CD1c-positive myeloid dendritic cell (primary cell): ENCODE measurements at regions not wholly inside any gene's neighbourhood (a gene's known extent, or its start where the extent isn't known, plus 50 kb on each side); places are given as distances from the start of the nearest gene placed in this dataset.

ENCODE experiments used
- DNase-seq: peaks from one replicate; pipeline ENCODE4 v3.0.0-alpha.2; 2016; ENCODE audit errors: extremely low spot score

DNA sequence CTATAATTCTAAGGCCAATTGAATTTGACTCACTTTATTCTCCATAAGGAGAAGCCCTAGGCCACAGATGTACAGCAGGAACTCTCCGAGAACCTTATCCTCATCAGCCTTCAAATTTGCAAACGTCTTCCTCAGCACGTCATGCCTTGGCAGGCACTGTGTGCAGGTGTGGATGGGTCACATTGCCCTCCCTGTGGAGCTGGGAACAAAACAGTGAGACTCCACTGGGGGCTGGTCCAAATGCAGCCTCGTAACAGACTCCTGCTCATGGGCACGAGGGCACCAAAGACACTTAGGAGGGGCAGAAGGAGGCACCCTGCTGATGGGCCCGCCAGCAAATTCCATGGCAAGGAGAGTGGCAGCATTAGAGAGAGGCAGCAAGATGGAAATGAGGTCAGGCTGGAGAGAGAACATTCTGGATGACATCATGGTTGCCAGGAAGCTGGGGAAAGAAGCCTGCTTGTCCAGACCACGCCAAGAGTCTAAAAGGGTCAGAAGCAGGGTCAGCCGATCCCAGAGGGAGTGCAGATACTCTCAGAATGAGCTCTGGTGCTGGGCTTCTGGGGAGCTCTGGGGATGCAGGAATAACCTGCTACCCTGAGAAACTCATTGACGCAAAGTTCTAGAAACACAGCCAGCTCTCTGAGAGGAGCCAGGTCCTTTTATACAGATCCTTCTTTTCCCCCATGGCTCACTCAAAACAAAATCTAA lies 242.2 kb downstream of the B3GLCT start:
- DNase-seq = no peak

DNA sequence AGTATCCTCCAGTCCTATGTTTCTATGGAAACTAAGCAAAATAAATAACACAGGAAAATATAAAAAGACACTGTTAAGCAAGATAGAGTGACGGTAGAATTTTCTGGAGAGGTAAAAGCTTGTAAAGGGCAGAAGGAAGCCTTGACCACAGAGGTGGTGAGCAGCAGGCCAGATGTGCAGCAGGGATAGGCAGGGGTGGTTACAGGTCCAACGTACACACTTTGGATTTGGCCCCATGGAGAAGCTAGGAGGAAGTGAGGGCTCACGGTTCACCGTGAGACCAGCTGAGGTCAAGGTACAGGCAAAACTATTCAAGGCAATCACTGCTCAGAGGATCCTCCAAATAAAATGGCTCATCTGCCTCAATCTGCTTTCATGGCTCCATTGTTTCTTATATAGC lies 242.8 kb downstream of the B3GLCT start:
- DNase-seq = no peak

DNA sequence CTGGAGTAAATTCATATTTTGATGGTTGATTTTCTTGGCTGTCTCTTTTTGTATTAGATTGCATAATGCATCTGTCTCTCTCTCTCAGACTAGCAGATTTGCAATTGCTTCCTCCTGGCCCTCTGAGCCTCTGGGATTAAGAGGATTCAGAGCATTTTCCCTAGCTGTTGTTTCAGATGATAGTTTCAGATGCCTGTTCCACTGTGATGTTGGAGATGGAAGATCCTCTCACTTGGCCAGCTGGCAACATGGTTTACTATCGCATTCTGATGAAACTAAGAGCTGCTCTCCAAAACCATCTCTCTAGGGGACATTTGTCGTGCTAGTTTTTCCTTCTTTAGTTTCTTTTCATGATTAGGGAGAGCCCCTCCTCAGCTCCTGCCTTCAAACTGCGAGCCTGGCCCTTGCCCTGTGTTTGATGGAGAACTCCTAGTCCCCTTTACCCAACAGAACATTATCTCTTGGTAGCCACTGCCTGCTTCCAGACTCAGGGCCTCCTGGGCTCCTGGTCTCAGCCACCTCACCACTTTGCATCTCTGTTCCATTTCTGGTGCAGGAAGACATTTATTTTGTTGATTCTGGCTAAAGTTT lies 244.6 kb downstream of the B3GLCT start:
- DNase-seq = no peak

GRCh38 chr13:31452525-31452924 lies 252.8 kb downstream of the B3GLCT start:
- DNase-seq = no peak

- DNase-seq = no peak
These were observed 255.8 kb downstream of the B3GLCT start for GRCh38 chr13:31455581-31455980.

GRCh38 chr13:31456056-31456455 lies 256.3 kb downstream of the B3GLCT start:
- DNase-seq = no peak

- DNase-seq = no peak
These were observed 260.3 kb downstream of the B3GLCT start for GRCh38 chr13:31460061-31460460.

DNA sequence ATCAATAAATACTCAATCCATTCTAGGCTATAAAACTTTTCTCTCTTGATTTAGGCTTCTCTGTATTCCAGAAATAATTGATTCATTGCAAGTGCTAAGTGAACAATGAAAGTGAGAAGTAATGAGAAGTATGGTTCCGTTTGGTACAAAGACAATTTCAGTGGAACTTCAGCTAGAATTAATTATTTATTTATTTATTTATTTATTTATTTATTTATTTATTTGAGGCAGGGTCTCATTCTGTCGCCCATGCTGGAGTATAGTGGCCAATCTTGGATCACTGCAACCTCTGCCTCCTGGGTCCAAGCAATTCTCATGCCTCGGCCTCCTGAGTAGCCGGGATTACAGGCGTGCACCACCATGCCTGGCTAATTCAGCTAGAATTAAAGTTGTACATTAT lies 262.1 kb downstream of the B3GLCT start:
- DNase-seq = no peak

DNA sequence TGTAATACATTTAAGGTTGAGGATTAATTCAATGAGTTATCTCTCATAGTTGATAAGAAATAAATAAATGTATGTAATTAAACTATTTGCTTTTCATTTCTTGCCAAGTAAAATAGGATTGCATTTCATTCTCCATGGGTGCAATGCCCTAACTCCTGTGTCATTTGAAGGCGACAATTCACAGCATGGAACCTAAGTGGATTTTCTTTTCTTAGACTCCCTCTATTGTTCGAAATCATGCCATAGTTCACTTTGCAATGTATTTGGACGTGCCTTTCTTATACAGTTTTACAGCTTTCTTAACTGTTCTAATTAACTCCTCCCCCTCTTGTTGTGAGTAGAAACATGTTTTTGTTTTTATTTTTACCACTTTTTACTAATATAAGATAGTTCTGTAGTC lies 263.0 kb downstream of the B3GLCT start:
- no peak for DNase-seq

GRCh38 chr13:31468114-31468902 lies 268.5 kb downstream of the B3GLCT start:
- DNase-seq = no peak

GRCh38 chr13:31469377-31469776 lies 269.6 kb downstream of the B3GLCT start:
- no peak for DNase-seq

GRCh38 chr13:31476266-31476665 lies 263.1 kb upstream of the RXFP2 start:
- DNase-seq = no peak

GRCh38 chr13:31476753-31477152 lies 262.6 kb upstream of the RXFP2 start:
- no peak for DNase-seq

GRCh38 chr13:31477961-31478360 lies 261.4 kb upstream of the RXFP2 start:
- no peak for DNase-seq

GRCh38 chr13:31485183-31485582 lies 254.1 kb upstream of the RXFP2 start:
- no peak for DNase-seq

DNA sequence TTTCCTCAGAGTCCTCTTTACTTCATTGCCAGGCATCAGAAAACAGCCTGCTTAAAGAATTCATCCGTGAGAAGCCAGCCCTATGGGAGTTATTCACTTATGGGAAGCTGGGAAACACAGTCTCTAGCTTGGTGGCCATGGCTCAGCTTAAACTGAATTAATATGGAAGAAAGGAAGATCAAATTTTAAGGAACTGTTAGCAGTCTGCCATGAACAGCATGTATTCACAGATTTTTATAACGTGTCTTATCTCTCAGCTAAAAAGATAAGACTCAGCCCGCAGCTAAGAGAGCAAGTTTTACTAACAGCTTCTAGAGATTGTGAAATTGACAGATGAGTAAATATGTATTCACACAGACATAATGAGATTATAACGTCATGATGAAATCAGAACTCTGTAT lies 253.7 kb upstream of the RXFP2 start:
- no peak for DNase-seq

GRCh38 chr13:31495336-31495735 lies 244.0 kb upstream of the RXFP2 start:
- DNase-seq = no peak

DNA sequence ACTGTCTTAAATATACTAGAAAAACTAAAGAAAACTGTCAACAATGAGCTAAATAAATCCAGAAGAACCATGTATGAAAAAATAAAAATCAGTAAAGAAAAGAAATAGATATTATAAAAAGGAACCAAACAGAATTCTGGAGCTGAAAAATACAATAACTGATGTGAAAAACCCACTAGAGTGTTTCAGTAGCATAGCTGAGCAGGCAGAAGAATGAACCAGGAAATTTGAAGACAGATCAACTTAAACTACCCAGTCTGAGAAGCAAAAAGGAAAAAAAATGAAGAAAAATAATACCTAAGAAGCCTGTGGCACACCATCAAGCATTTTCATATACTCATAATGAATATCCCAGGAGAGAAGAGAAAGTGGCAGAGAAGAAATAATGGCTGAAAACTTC lies 240.1 kb upstream of the RXFP2 start:
- no peak for DNase-seq

- no peak for DNase-seq
These were observed 235.7 kb upstream of the RXFP2 start for GRCh38 chr13:31503626-31504025.

DNA sequence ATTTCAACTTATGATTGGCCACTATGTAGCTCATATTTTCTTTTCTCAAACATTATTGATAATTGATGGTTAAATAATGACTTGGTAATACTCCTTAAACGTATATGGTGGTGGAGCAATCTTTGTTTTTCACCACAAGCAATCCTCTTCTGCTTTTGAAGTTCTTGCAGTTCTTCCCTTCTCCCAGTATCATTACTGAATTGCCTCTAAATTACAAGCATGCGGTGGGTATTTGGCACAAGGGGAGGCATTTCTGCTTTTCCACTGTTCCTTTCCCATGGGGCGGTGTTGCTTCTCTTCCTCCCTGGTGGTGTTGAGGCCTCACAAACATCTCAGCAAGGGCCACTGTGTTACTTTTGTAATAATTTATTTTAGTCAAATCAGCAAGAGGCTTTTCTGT lies 234.4 kb upstream of the RXFP2 start:
- DNase-seq = no peak

DNA sequence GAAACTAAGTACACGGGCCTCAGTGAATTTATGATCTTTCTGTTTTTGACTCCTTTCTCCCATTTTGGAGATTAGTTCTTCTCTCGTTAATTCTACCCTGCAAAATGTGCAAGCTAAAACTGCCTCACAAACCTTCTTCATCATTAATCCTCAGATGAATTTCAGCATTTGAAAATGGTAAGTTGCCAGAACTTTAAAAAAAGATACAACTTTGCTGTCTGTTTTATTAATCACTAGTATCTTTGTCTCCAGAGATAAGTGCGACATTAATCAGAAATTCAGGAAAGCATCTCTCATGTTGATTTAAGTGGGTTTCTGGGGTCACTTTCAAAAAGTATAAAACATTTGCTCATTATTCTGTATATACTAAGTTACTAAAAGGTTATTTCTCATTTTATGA lies 227.0 kb upstream of the RXFP2 start:
- DNase-seq = no peak

DNA sequence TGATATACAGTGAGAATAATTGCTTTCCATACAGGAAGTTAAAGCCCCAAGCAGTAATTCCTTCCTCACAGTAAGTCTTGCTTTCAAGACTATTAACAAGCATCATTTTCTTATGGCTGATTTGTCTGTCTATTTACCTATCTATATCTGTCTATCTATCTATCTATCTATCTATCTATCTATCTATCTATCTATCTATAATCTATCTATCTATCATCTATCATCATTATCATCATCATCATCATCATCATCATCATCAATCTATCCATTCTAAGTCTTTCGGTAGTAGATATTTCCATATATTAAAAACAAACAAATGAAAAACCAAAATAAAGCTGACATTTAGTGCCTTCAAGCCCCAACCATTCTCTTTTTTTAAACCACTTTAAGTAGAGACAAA lies 224.4 kb upstream of the RXFP2 start:
- DNase-seq = no peak

DNA sequence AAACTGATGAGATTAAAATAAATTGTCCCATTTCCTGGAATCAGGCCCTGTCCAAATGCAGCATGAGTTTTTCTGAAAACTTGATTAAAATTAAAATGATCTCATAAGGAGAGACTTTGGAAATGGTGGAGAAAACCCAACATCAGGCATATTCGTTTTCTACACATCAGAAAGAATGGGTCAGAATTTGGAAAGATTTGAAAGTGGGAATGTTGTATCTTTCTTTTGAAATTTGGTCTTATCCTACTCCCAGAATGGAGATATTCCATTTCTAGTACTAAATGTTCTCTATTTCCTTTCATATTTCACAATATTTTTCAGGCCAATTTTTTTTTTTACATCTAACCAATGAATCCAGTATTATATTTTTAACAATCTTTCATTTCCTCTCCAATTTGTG lies 223.9 kb upstream of the RXFP2 start:
- no peak for DNase-seq
